ENCODE measurements at regions not wholly inside any gene's neighbourhood (a gene's known extent, or its start where the extent isn't known, plus 50 kb on each side); places are given as distances from the start of the nearest gene placed in this dataset.

GRCh38 chr6:85015396-85015990 is 251.1 kb upstream of the TBX18 start:
- DNase-seq (peak; percentile 55 to 86 (median 70)), FAIRE-seq (no peak)
- peak; percentile 63 for TF ChIP-seq CTCF (IDR thresholded peaks at IDR 0.05; ENCODE audit: borderline replicate concordance, extremely low read depth, insufficient read depth)
- Histone ChIP-seq H3K9ac (ENCODE audit: low read length in 3 of 3) (no peak overlapping the region), H3K36me3 (ENCODE audit: control insufficient read depth in 2 of 3, insufficient read depth in 3 of 3, low read length in 3 of 3) (no peaks in the 10 kb centered on the region), H3K27ac (ENCODE audit: low read depth in 2 of 2, low read length in 2 of 2) (no peak overlapping the region), H3K4me3 (ENCODE audit: low read length in 3 of 3) (no peak overlapping the region), H3K27me3 (ENCODE audit: control insufficient read depth, insufficient read depth, low read length) (no peaks in the 10 kb centered on the region), H3K4me1 (ENCODE audit: control insufficient read depth in 2 of 3, insufficient read depth in 2 of 3, low read depth in 1 of 3, low read length in 3 of 3) (peaks cover 0 to 2% (median 0%) of the 10 kb centered on the region in 3 donors), H3K9me3 (ENCODE audit: control insufficient read depth in 2 of 3, insufficient read depth in 1 of 3, low read length in 3 of 3) (no peaks in the 10 kb centered on the region)
- intact Hi-C loops (cut with DNase I): no loop called here

GRCh38 chr6:85010865-85011264 is 246.5 kb upstream of the TBX18 start:
- Histone ChIP-seq H3K36me3 (ENCODE audit: control insufficient read depth in 2 of 3, insufficient read depth in 3 of 3, low read length in 3 of 3) (no peaks in the 10 kb centered on the region), H3K4me3 (ENCODE audit: low read length in 3 of 3) (no peak overlapping the region), H3K9ac (ENCODE audit: low read length in 3 of 3) (no peak overlapping the region), H3K27ac (ENCODE audit: low read depth in 2 of 2, low read length in 2 of 2) (no peak overlapping the region), H3K27me3 (ENCODE audit: control insufficient read depth, insufficient read depth, low read length) (no peaks in the 10 kb centered on the region), H3K4me1 (ENCODE audit: control insufficient read depth in 2 of 3, insufficient read depth in 2 of 3, low read depth in 1 of 3, low read length in 3 of 3) (peaks cover 0 to 2% (median 0%) of the 10 kb centered on the region in 3 donors), H3K9me3 (ENCODE audit: control insufficient read depth in 2 of 3, insufficient read depth in 1 of 3, low read length in 3 of 3) (no peaks in the 10 kb centered on the region)
- no peak for FAIRE-seq
- DNase-seq: no peak
- no peak for TF ChIP-seq CTCF (IDR thresholded peaks at IDR 0.05; ENCODE audit: borderline replicate concordance, extremely low read depth, insufficient read depth)
- intact Hi-C loops (cut with DNase I): no loop called here

- Histone ChIP-seq H3K9ac (ENCODE audit: low read length in 3 of 3) (no peak overlapping the region), H3K27me3 (ENCODE audit: control insufficient read depth, insufficient read depth, low read length) (no peaks in the 10 kb centered on the region), H3K9me3 (ENCODE audit: control insufficient read depth in 2 of 3, insufficient read depth in 1 of 3, low read length in 3 of 3) (no peaks in the 10 kb centered on the region), H3K36me3 (ENCODE audit: control insufficient read depth in 2 of 3, insufficient read depth in 3 of 3, low read length in 3 of 3) (no peaks in the 10 kb centered on the region), H3K4me3 (ENCODE audit: low read length in 3 of 3) (no peak overlapping the region), H3K27ac (ENCODE audit: low read depth in 2 of 2, low read length in 2 of 2) (no peak overlapping the region), H3K4me1 (ENCODE audit: control insufficient read depth in 2 of 3, insufficient read depth in 2 of 3, low read depth in 1 of 3, low read length in 3 of 3) (no peaks in the 10 kb centered on the region)
- peak in 1 of 5 donors; percentile 26 for DNase-seq
- intact Hi-C loops (cut with DNase I): no loop called here
- TF ChIP-seq CTCF (IDR thresholded peaks at IDR 0.05; ENCODE audit: borderline replicate concordance, extremely low read depth, insufficient read depth): no peak
- FAIRE-seq: no peak
Observed at GRCh38 chr6:85008296-85009009, 244.1 kb upstream of the TBX18 start.

Data from kidney (tissue), 13 donors.